ENCODE measurements at regions not wholly inside any gene's neighbourhood (a gene's known extent, or its start where the extent isn't known, plus 50 kb on each side); places are given as distances from the start of the nearest gene placed in this dataset.
"Not testable (repeated sequence)": the region's sequence is repeated elsewhere in the genome, so short reads cannot be mapped to it uniquely, and the experiment has no call there.

DNA sequence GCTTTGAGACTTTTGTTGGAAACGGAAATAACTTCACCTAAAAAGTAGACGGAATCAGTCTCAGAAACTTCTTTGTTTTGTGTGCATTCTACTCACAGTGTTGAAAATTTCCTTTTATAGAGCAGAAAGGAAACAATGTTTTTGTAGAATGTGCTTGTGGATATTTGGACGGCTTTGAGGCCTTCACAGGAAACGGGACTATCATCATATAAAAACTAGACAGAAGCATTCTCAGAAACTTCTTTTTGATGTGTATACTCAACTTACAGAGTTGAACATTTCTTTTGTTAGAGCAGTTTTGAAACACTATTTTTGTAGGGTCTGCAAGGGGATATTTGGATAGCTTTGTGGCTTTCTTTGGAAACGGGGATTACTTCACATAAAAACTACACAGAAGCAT, 627.5 kb upstream of the ZNF337 start:
- H3K27me3 ChIP-seq (ENCODE audit: insufficient read depth, low read depth, low read length), result no peaks in the 10 kb centered on the region
- TF ChIP-seq EP300 (conservative IDR thresholded peaks at IDR 0.05; ENCODE audit: poor library complexity, severe bottlenecking) (no peak), TAF1 (IDR thresholded peaks at IDR 0.05; ENCODE audit: low read depth) (no peak), RAD21 (conservative IDR thresholded peaks at IDR 0.05) (no peak), EZH2 (IDR thresholded peaks at IDR 0.05; ENCODE audit: borderline replicate concordance, insufficient read depth, low read length, poor library complexity, severe bottlenecking) (no peak), SMC3 (conservative IDR thresholded peaks at IDR 0.05; ENCODE audit: poor library complexity) (no peak), MXI1 (conservative IDR thresholded peaks at IDR 0.05; ENCODE audit: poor library complexity, severe bottlenecking) (no peak), POLR2AphosphoS5 (IDR thresholded peaks at IDR 0.05) (no peak)
- TF ChIP-seq, protein P1, sequence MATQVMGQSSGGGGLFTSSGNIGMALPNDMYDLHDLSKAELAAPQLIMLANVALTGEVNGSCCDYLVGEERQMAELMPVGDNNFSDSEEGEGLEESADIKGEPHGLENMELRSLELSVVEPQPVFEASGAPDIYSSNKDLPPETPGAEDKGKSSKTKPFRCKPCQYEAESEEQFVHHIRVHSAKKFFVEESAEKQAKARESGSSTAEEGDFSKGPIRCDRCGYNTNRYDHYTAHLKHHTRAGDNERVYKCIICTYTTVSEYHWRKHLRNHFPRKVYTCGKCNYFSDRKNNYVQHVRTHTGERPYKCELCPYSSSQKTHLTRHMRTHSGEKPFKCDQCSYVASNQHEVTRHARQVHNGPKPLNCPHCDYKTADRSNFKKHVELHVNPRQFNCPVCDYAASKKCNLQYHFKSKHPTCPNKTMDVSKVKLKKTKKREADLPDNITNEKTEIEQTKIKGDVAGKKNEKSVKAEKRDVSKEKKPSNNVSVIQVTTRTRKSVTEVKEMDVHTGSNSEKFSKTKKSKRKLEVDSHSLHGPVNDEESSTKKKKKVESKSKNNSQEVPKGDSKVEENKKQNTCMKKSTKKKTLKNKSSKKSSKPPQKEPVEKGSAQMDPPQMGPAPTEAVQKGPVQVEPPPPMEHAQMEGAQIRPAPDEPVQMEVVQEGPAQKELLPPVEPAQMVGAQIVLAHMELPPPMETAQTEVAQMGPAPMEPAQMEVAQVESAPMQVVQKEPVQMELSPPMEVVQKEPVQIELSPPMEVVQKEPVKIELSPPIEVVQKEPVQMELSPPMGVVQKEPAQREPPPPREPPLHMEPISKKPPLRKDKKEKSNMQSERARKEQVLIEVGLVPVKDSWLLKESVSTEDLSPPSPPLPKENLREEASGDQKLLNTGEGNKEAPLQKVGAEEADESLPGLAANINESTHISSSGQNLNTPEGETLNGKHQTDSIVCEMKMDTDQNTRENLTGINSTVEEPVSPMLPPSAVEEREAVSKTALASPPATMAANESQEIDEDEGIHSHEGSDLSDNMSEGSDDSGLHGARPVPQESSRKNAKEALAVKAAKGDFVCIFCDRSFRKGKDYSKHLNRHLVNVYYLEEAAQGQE (IDR thresholded peaks at IDR 0.05; ENCODE audit: borderline replicate concordance), result no peak
- TF ChIP-seq, protein P2, sequence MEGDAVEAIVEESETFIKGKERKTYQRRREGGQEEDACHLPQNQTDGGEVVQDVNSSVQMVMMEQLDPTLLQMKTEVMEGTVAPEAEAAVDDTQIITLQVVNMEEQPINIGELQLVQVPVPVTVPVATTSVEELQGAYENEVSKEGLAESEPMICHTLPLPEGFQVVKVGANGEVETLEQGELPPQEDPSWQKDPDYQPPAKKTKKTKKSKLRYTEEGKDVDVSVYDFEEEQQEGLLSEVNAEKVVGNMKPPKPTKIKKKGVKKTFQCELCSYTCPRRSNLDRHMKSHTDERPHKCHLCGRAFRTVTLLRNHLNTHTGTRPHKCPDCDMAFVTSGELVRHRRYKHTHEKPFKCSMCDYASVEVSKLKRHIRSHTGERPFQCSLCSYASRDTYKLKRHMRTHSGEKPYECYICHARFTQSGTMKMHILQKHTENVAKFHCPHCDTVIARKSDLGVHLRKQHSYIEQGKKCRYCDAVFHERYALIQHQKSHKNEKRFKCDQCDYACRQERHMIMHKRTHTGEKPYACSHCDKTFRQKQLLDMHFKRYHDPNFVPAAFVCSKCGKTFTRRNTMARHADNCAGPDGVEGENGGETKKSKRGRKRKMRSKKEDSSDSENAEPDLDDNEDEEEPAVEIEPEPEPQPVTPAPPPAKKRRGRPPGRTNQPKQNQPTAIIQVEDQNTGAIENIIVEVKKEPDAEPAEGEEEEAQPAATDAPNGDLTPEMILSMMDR (IDR thresholded peaks at IDR 0.05; ENCODE audit: poor library complexity, severe bottlenecking), result no peak

DNA sequence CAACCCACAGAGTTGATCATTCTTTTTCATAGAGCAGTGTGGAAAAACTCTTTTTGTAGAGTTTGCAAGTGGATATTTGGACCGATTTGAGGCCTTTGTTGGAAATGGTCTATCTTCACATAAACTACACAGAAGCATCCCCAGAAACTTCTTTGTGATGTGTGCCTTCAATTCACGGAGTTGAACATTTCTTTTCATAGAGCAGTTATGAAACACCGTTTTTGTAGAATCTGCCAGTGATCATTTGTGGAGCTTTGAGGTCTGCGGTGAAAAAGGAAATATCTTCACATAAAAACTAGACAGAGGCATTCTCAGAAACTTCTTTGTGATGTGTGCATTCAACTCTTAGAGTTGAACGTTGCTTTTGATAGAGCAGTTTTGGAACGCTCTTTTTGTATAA, 618.4 kb upstream of the ZNF337 start:
- Histone ChIP-seq H3K27ac (ENCODE audit: low read length) (no peak overlapping the region), H4K20me1 (ENCODE audit: insufficient read depth) (no peaks in the 10 kb centered on the region), H3K36me3 (ENCODE audit: insufficient read depth, low read length) (no peaks in the 10 kb centered on the region), H3K9me2 (ENCODE audit: insufficient read depth, low read length) (no peaks in the 10 kb centered on the region), H3F3A (ENCODE audit: insufficient read depth, low read length, poor library complexity, severe bottlenecking) (no peaks in the 10 kb centered on the region), H2AFZ (ENCODE audit: low read depth, low read length) (no peak overlapping the region), H3K27me3 (ENCODE audit: insufficient read depth, low read depth, low read length) (no peaks in the 10 kb centered on the region), H3K4me3 (ENCODE audit: low read length) (no peak overlapping the region), H3K9me3 (ENCODE audit: low read length) (no peaks in the 10 kb centered on the region), H3K9ac (ENCODE audit: low read length) (no peak overlapping the region), H3K79me2 (replicated peaks; ENCODE audit: insufficient read depth, low read length) (no peaks in the 10 kb centered on the region), H3K4me2 (ENCODE audit: low read length) (no peak overlapping the region)
- no peak for TF ChIP-seq SMC3 (conservative IDR thresholded peaks at IDR 0.05; ENCODE audit: poor library complexity)
- no peak for TF ChIP-seq POLR2AphosphoS5 (IDR thresholded peaks at IDR 0.05)
- TF ChIP-seq TAF1 (IDR thresholded peaks at IDR 0.05; ENCODE audit: low read depth), result no peak
- TF ChIP-seq MXI1 (conservative IDR thresholded peaks at IDR 0.05; ENCODE audit: poor library complexity, severe bottlenecking), result no peak
- TF ChIP-seq, protein P1 (IDR thresholded peaks at IDR 0.05; ENCODE audit: borderline replicate concordance), result no peak

More for the DNA sequence above, 627.5 kb upstream of the ZNF337 start:
- H3K9ac ChIP-seq (ENCODE audit: low read length), result no peak overlapping the region
- no peaks in the 10 kb centered on the region for H3K79me2 ChIP-seq (replicated peaks; ENCODE audit: insufficient read depth, low read length)
- no peak overlapping the region for H3K4me3 ChIP-seq (ENCODE audit: low read length)
- H3K9me2 ChIP-seq (ENCODE audit: insufficient read depth, low read length), result no peaks in the 10 kb centered on the region
- H2AFZ ChIP-seq (ENCODE audit: low read depth, low read length), result no peak overlapping the region
- H3K36me3 ChIP-seq (ENCODE audit: insufficient read depth, low read length), result no peaks in the 10 kb centered on the region
- no peaks in the 10 kb centered on the region for H3F3A ChIP-seq (ENCODE audit: insufficient read depth, low read length, poor library complexity, severe bottlenecking)
- no peaks in the 10 kb centered on the region for H3K9me3 ChIP-seq (ENCODE audit: low read length)
- H3K27ac ChIP-seq (ENCODE audit: low read length), result no peak overlapping the region
- no peaks in the 10 kb centered on the region for H4K20me1 ChIP-seq (ENCODE audit: insufficient read depth)
- H3K4me2 ChIP-seq (ENCODE audit: low read length), result no peak overlapping the region

DNA sequence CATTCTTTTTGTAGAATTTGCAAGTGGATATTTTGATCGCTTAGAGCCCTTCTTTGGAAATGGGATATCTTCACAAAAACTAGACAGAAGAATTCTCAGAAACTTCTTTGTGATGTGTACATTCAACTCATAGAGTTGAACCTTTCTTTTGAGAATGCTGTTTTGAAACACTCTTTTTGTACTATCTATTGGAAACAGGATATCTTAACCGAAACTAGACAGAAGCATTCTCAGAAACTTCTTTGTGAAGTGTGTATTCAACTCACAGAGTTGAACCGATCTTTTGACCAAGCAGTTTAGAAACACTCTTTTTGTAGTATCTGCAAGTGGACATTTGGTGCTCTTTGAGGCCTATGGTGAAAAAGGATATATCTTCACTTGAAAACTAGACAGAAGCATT, 613.1 kb upstream of the ZNF337 start:
- not testable (repeated sequence) for H4K20me1 ChIP-seq (ENCODE audit: insufficient read depth); H3K9ac ChIP-seq (ENCODE audit: low read length); H3K36me3 ChIP-seq (ENCODE audit: insufficient read depth, low read length); H3K27me3 ChIP-seq (ENCODE audit: insufficient read depth, low read depth, low read length); H3K27ac ChIP-seq (ENCODE audit: low read length); H2AFZ ChIP-seq (ENCODE audit: low read depth, low read length); H3K79me2 ChIP-seq (replicated peaks; ENCODE audit: insufficient read depth, low read length); H3F3A ChIP-seq (ENCODE audit: insufficient read depth, low read length, poor library complexity, severe bottlenecking); H3K9me2 ChIP-seq (ENCODE audit: insufficient read depth, low read length); H3K4me2 ChIP-seq (ENCODE audit: low read length); H3K9me3 ChIP-seq (ENCODE audit: low read length); H3K4me3 ChIP-seq (ENCODE audit: low read length)
